ENCODE measurements at regions not wholly inside any gene's neighbourhood (a gene's known extent, or its start where the extent isn't known, plus 50 kb on each side); places are given as distances from the start of the nearest gene placed in this dataset.

GRCh38 chr3:77807312-77807711, 767.4 kb downstream of the ROBO2 start:
- no peak for DNase-seq (ENCODE audit: extremely low read depth, low read depth)
- no peak for TF ChIP-seq CTCF (IDR thresholded peaks at IDR 0.05; ENCODE audit: low read depth, low read length)

- DNase-seq (ENCODE audit: extremely low read depth, low read depth), result no peak
- TF ChIP-seq CTCF (IDR thresholded peaks at IDR 0.05; ENCODE audit: low read depth, low read length), result no peak
Measured at GRCh38 chr3:77814845-77815244, 774.9 kb downstream of the ROBO2 start.

GRCh38 chr3:77815467-77815866, 775.6 kb downstream of the ROBO2 start:
- no peak for DNase-seq (ENCODE audit: extremely low read depth, low read depth)
- TF ChIP-seq CTCF (IDR thresholded peaks at IDR 0.05; ENCODE audit: low read depth, low read length), result peak; percentile 22

- no peak for TF ChIP-seq CTCF (IDR thresholded peaks at IDR 0.05; ENCODE audit: low read depth, low read length)
- DNase-seq (ENCODE audit: extremely low read depth, low read depth), result no peak
Measured at GRCh38 chr3:77816366-77816765, 776.5 kb downstream of the ROBO2 start.

GRCh38 chr3:77825001-77825827, 785.3 kb downstream of the ROBO2 start:
- DNase-seq (ENCODE audit: extremely low read depth, low read depth), result peak; percentile 62
- no peak for TF ChIP-seq CTCF (IDR thresholded peaks at IDR 0.05; ENCODE audit: low read depth, low read length)

GRCh38 chr3:77835921-77836320, 796.0 kb downstream of the ROBO2 start:
- no peak for DNase-seq (ENCODE audit: extremely low read depth, low read depth)
- no peak for TF ChIP-seq CTCF (IDR thresholded peaks at IDR 0.05; ENCODE audit: low read depth, low read length)

- DNase-seq (ENCODE audit: extremely low read depth, low read depth), result no peak
- no peak for TF ChIP-seq CTCF (IDR thresholded peaks at IDR 0.05; ENCODE audit: low read depth, low read length)
Measured at GRCh38 chr3:77837456-77838025, 797.6 kb downstream of the ROBO2 start.
